Left kidney (tissue), 1 donor: ENCODE measurements at regions not wholly inside any gene's neighbourhood (a gene's known extent, or its start where the extent isn't known, plus 50 kb on each side); places are given as distances from the start of the nearest gene placed in this dataset.

Source experiments
- DNase-seq: peaks from one replicate; pipeline ENCODE4 v3.0.0-alpha.2; 2013

DNA sequence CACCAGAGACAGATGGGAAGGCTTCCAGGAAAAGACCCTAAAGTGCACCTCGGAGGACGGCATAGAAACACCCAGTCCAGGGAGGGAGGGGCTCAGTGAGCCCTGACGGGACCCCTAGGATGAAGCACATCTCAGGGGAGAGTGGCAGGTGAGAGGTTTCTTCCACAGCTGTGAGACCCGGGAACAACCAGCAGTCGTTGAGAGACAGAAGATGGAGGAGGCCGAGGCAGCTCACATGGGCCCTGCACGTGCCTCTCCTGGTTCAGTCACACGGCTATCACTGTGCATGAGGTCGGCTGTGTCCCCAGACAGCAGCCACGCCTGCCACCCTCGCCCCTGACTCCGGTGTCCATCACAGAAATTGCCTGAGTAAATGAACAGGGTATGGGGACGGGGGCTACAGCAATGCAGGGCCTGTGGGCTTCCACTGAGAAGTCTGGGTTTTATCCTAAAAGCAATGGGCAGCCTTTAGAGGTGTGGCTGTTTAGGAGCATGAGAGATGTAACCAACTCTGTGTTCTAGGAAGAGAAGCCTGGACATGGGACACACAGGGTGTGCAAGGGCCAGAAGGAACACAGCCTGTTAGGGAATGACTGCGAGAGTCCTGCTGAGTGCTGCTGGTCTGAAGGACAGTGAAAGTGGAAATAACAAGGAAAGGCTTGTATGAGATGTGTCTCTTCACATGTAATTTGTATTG lies 102.0 kb downstream of the TMEM18 start:
- no peak for DNase-seq

DNA sequence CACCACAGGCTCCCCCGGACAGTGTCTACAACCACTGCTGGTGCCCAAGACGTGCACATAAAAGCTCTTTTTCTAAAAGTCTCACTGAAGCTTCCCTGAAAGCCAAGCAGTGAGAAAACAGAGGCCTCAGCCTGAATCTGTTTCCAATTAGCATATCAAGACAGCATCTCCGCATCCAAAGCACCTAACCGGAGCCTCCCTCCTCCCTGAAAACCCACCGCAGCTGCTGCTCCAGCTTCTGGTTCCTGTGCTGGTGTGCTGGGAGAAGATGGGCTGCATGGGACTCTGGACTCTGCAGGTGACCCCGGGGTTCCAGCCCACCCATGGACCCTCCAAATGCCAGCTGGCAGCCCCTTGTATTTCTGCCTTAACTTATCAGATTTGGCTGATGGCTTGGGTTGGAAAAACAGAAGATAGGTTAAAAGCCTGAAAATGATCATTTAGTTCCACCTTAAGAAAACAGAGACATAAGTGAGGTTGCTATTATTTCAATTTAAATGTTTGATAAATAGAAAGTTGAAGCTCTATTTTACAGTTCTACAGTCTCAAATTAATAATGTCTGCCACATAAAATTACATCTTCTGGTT lies 103.3 kb downstream of the TMEM18 start:
- no peak for DNase-seq

DNA sequence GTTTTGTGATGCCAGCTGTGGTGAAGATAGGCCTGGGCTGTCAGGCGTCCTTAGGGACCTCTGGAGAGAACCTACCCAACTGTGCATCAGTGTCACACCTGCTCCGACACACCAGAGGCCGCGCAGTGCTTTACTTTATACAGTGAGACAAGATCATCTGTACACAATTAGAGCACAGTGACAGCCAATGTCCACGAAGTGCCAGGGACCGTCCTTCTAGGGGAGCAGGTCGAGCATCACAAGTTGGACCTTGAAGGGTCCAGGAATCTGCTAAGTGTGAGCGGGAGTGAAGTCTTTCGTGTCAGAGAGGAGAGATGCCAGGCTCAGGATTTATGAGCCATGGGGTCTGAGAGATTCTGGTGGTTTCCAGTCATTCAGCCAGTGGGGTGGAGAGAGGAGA lies 104.2 kb downstream of the TMEM18 start:
- DNase-seq, result no peak

DNA sequence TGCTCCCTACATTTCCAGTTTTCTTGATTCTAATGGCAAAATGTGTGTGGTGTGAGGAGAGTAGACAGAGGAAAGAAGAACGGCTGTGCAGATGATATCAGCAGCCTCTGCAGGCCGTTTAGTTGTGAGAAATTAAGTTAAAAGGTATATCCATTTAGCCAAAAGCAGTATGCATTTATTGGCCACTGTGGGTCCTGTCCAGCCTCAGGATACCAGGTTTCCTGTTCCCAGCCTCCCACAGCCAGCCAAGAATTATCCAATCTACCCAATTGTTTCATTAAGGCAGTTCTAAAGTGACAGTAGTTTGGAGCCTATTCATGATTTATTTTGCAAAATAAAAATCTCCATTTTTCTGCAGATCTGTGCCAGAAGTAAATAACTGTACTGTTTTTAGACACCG lies 107.5 kb downstream of the TMEM18 start:
- DNase-seq, result no peak

DNA sequence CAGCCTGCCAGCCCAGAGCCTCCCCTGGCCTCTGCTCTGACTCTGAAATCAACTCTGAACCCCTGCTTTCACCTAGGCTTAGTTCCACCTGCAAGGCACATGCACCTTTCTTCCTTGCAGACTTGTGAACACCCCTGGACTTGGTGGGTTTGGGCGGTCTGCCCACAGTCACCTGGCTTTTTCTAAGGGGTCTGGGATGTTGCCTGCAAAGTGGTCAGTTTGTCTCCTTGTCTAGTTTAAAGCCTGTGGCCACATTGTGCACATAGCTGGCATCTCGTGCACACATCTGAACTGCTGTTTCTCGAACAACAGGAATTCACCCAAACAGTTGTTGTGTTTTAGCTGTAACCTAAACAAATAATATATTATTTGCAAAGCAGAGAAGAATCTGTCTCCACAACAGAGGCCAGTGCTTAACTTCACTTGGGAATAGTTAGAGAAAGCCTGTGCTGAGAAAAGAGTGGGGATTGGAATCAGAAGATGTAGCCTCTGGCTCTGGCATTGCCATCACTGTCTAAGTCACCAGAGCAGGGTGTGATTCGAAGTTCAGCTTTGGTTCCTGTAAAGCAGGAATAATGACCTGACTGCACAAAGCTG lies 108.5 kb downstream of the TMEM18 start:
- no peak for DNase-seq

DNA sequence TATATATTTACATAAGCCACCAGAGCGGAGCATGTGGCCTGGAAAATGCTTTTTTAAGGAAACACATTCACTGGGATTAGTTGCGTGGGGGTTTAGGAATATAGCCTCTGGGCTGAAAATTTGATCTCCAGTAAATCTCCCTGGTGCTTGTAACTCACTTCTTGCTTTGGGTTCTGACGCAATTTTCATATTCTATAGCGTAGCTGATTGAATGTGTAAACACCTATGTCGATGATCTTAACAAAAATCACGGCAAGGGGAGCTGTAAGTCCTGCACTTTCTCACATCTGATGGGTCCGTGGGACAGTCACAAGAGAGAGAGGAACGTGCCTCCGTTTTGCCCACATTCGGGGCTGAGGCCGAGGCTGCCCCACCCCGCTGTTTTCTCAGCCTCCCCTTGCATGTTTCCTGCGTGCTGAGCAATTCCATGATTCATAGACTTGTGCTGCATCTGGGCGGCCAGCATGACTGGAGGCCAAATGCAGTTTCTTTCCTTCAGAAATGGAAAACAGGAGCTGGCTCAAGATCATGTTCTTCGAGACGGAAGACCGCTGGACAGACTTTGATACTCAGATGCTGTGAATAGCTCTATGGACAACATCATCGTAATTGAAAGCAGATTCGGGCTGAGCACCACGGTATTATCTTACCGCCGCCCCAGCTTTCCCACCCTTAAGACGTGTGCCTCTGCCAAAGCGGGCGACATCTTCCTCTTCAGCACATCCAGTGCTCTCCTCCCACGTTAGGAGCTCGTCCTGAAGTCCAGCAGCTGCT lies 109.2 kb downstream of the TMEM18 start:
- DNase-seq, result no peak

DNA sequence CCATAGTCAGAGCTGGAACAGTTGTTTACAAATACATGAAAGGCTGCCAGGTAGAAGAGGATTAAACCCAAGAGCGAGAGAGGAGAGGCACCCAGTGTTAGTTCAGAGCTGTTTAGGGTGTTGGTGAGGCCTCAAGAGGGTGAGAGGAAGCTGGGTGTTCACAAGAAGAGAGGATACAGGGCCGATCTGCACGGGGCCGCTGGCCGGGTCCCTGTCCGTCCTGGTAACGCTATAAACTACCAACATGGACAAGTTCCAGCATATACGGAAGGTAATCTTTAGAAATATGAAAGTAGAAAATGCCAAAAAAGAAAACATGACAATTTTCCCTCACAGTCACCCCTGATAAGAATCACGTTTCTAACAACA lies 109.7 kb downstream of the TMEM18 start:
- no peak for DNase-seq

DNA sequence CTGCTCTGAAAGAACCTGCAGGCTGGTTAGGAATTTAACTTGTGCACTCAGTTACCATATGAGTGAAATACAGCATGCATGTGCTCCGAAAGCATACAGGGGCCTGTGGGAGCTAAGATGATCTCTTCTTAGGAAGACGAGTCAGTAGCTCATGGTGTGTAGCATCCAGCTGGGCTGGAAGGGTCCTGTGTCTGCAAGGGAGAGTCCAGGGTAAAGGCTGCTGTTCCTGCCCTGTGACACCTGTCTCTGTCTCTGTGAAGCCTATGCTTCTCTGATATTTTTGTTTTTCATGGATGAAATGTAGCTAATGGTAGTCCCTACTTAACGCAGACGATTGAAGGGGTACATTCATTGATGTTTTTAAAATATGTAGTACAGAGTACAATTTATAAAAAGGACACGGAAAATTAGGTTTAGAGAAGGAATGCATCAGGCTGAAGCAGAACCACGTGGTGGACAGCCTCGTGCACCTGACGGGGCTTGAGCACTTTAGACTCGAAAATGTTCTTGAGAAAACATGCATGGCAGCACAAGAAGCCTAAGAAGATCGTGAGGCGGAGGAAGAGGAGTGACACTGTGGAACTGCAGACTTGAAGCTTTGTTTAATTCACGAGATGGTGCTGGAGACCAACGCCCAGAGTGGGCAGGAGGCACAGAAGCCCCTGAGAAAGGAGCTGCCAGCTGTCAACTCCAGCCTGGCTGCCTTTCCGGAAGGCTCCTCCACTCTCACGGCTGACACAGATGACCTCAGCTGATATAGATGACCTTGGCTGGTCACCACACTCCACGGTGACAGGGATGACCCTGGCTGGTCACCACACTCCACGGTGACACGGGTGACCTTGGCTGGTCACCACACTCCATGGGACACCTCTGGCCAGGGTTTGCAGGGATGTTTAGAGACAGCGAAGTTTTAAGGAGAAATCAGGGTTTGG lies 110.6 kb downstream of the TMEM18 start:
- no peak for DNase-seq

DNA sequence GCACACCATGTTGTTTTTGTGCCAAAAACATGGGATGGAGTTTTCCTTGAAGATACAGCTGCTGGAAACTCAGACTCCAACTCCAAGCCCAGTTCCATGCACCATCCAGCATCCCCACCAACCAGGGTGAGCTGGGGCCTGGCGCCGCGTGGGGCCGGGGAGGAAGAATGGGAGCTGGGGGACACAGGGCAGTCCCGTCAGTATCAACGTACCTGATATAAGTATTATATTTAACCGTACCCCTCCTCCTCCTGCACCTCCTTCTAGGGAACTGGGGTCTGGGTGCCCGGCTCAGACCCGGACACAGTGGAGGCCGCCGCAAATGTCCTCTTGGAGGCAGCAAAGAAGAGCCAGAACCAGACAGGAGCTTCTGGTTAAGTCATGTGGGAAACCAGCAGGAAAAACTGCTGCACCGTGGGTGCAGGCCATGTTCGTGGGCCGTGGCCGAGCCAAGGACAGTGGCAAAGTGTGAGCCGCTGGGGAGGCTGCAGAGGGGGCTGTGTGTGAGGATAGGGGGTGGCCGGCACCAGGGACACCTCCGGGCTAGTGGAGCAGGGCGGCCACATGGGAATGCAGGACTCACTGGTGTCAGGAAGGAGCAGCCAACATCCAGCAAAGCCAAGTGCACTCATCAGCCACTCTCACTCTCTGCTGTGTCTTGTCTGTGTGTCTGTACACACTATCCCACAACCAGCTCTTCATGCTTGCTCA lies 112.6 kb downstream of the TMEM18 start:
- DNase-seq, result no peak

DNA sequence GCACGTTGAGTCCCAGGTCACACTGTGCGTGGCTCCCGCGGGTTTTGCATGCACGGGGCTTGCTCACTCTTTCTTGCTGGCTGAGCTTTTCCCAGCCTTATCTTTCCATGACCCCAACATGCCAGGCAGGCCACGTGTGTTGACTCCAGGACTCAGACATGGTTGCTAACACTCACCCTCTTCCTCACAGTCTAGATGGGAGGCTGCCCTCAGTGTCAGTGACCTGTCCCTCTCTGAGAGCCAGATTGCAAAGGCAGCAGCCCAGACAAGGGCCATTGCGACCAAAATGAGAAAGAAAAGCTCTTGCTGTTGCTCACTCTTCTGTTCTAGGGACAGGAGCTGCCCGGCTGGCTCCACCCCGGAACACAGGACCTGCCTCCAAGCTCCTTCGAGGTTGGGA lies 113.7 kb downstream of the TMEM18 start:
- DNase-seq, result no peak

DNA sequence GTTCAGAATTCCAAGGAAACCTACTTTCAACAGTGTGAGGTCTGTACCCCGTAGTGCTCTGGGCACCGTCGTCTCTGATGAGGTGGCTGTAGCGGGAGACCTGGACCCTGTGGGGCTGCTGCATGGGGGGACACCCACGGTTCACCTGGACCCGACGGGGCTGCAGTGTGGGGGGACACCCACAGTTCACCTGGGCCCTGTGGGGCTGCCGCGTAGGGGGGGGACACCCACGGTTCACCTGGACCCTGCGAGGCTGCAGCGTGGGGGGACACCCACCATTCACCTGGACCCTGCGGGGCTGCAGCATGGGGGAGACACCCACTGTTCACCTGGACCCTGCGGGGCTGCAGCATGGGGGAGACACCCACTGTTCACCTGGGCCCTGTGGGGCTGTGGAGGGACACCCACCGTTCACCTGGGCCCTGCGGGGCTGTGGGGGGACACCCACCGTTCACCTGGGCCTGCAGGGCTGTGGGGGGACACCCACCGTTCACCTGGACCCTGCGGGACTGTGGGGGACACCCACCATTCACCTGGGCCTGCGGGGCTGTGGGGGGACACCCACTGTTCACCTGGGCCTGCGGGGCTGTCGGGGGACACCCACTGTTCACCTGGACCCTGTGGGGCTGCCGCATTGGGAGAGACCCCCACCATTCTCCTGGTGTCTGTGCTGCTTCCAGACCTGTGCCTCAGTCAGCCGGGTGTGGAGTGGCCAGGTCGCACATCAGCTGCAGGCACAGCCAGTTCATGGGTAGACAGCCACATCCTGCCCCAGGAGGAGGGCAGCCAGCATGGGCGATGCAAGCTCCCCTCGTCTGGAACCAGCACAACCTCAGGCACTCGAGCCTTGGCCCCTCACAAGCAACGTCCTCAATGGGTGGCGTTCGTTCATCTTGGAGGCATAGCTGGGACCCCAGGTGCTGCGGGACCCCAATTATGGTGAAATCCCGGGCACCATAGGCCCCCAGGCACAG lies 114.5 kb downstream of the TMEM18 start:
- no peak for DNase-seq

DNA sequence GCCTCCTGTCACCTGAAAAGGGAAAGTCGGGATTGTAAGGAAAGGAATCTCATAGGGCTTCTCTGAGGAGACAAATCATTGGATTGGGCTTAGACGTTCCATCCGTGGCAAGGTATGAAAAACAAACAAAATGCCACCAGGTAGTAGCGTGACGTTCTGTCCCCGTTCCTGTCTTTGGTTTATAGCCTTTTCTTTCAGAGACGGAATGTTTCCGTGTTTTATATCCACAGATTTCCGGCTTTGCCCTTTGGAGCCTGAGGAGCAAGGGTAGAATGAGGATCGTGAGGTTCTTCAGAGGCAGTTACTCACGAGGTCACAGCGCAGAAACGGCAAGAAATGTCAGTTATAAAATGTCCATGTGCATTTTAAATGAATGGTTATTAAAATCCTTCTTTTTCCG lies 118.3 kb downstream of the TMEM18 start:
- DNase-seq, result no peak

DNA sequence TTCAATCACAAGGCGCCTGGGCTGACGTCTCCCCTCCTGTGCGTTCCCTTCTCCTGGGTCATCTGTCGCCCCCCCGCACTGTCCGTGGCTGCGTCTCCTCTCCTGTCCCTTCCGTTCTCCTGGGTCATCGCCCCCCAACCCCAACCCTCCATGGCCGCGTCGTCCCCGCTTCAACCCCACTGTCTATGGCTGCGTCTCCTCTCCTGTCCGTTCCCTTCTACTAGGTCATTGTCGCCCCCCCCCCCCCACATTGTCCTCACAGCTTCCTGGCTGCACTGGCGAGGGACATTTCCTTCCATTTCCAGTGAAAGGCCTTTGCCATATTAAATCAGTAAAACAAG lies 118.9 kb downstream of the TMEM18 start:
- no peak for DNase-seq

DNA sequence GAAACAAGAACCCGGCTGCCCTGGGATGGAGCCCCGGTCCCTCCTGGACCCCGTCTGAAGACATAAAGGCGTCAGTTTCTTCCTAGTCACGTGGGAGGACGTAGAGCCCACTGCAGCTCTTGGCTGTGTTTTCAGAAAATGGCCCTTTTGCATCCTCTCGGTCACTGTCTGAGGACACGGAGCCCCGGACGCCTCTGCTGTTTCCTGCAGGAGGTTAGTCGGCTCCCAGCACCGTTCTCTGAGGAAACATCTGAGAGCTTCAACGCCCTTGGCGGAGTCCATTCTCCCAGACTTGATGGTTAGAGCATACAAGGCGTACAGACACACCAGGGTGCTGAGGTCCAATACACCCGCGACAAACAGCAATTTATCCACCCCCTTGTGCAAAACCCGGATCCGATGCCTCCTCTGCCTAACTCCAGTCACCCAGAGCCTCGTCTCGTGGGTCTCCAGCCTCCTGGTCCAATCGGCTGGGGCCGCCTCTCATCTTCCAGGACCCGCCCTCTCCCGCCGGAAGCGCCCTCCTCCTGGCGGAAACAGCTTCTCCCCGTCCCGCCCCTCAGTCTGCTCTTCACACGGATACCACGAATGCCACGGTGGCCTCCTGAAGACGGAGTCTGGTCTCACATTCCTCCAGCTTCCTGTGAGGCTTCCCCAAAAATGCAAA lies 119.4 kb downstream of the TMEM18 start:
- DNase-seq, result no peak

DNA sequence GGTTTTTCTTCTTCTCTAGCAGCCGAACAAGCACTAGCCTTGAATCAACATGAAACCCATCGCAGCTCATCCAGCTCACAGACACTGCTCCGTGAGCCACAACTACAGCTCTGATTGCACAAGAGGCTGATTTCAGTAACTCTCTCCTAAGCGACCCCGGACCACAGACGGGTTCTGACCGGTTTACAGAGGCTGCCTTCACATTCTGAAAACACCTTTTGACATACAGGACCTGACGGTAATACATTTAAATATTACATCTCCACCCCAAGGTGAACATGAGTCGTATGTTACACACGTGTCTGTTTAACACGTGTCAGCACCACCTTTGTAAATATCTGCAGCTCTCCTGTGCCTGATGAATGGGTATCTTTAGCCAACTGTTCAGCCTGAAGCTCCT lies 120.7 kb downstream of the TMEM18 start:
- no peak for DNase-seq

DNA sequence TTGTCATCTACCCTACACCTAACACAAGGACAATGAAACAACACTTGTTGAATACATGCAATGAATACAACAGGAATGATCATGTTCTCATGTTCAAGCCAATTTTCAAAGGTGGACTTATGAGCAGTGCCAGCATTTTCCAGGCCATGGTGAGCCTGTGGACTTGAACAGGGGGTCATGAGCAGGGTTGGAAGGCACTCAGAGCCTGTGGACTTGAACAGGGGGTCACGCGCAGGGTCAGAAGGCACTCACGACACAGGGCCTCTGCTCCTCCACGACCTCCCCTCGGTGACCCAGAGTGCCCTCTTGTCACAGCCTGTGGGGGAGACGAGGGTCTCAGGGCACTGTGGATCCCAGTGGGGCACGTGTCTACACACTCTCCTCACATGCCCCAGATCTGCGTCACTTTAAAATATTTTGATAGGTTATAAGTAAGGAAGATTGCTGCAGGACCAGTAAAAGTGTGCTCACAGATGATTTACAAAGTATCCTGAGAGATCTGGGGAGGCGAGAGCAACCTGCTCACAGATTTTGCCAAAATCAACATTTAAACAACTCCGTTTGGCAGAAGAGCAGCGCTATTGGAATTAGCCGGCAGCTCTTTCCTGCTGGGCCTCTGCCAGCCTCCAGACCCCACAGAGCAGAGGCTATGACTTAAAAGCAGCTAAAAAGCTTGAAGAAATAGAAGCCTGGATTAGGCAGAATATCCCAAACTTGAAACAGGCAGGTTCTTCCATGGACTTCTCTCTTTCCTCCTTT lies 121.9 kb downstream of the TMEM18 start:
- no peak for DNase-seq

DNA sequence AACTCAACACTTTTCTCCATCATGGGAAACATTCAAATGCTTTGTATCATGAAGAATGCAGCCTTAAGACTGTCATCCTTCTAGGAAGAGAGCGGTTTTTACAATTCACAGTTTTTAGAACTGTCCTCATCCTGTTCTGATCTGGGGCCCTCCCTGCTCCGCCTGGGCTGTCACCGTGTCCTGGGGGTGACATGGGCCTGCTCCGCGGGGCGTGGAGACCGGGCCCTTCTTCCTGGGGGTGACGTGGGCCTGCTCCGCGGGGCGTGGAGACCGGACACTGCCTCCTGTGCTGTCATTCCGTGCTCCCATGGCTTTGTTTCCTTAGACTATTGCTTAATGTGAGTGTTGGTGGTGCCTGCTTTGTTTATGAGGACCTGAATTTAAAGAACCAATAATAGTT lies 122.8 kb downstream of the TMEM18 start:
- DNase-seq, result no peak

DNA sequence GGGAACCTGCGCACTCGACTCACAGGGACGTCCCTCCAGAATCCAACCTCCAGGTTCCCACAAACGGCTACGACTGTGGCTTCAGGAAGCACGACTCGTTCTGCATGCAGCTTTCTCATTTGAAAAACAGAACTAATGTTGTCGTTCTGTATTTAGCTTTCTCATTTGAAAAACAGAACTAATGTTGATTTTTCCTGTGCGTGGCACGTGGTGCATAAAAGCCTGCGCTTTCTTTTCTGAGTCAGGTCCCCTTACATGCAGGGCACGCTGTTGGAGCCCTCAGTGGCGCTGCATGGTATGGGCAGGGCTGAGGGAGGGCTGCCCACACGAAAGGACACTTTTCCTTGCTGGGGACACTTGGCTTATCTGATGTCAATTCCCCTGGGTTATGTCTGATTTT lies 124.3 kb downstream of the TMEM18 start:
- DNase-seq, result no peak

DNA sequence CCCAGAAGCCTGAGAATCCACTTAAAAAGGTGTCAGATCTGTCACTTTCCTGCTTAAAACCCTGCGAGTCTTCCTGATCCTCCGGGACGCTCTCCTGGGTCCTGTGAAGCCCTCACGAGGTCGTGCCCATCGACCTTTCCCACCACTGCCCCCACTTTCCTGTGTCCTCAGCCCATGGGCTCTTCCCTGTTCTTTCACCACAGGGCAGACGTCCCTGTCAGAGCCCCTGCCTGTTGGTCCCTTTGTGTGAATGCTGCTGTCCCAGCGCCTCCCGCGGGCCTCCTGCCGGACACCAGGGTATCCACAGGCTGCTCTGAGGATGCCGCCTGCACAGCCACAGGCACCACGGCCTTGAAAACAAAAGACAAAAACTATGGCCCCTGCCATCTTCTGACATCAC lies 125.6 kb downstream of the TMEM18 start:
- DNase-seq, result no peak
